ENCODE measurements at regions not wholly inside any gene's neighbourhood (a gene's known extent, or its start where the extent isn't known, plus 50 kb on each side); places are given as distances from the start of the nearest gene placed in this dataset.

- no peaks in the 10 kb centered on the region for H3K79me2 ChIP-seq (ENCODE audit: insufficient read depth, low read length)
- POLR2A ChIA-PET = no interaction called here
- in situ Hi-C loops (cut with HindIII; ENCODE audit: extremely low pct_ligation_motif_present, low pct_unique_long_range_greater_than_20kb) = no loop called here
- BruUV-seq (replicated peaks) = no TSS peak
- no peak overlapping the region for H3K4me3 ChIP-seq (replicated peaks in 1 of 3; ENCODE audit: insufficient read depth in 1 of 3, low read depth in 2 of 3, low read length in 3 of 3)
- intact Hi-C loops (cut with micrococcal nuclease; ENCODE audit: unreplicated experiment) = no loop called here
- no peak overlapping the region for H3K27ac ChIP-seq (ENCODE audit: extremely low read length, insufficient read depth, low read length)
- no peak overlapping the region for H3K9ac ChIP-seq (ENCODE audit: insufficient read depth, low read depth, low read length)
- no peaks in the 10 kb centered on the region for H4K20me1 ChIP-seq (ENCODE audit: insufficient read depth, low read length)
- ATAC-seq (no peak), FAIRE-seq (no peak), DNase-seq (ENCODE audit: low spot score) (no peak)
- H3K27me3 ChIP-seq (ENCODE audit: control insufficient read depth in 1 of 2, insufficient read depth in 2 of 2, low read length in 2 of 2) = no peaks in the 10 kb centered on the region; a peak in 1 of 5 replicates
- no peaks in the 10 kb centered on the region for H3K9me3 ChIP-seq (ENCODE audit: low read length)
- H3K36me3 ChIP-seq (replicated peaks in 1 of 2; ENCODE audit: control insufficient read depth in 1 of 2, insufficient read depth in 2 of 2, low read length in 2 of 2) = no peaks in the 10 kb centered on the region
- no peak for TF ChIP-seq RXRB (CRISPR knock-in tag; IDR thresholded peaks at IDR 0.05; ENCODE audit: borderline replicate concordance)
- TF ChIP-seq MAFK (conservative IDR thresholded peaks at IDR 0.05 in 1 of 2, IDR thresholded peaks at IDR 0.05 in 1 of 2; ENCODE audit: low read length in 2 of 2) = peak; percentile 50 to 56; a peak in 3 of 4 replicates
- H3K4me1 ChIP-seq (ENCODE audit: insufficient read depth, low read length) = no peaks in the 10 kb centered on the region
- CTCF ChIA-PET (ENCODE audit: low intra/inter-chr PET ratio, low total read pairs) = no interaction called here
- no peak overlapping the region for H3K4me2 ChIP-seq (ENCODE audit: low read depth, low read length)
- H2AFZ ChIP-seq (ENCODE audit: low read length) = no peak overlapping the region
Measured at GRCh38 chr13:87393358-87393757, 277.8 kb upstream of the SLITRK5 start.

GRCh38 chr13:87398047-87398446 is 273.1 kb upstream of the SLITRK5 start:
- no peak overlapping the region for H3K4me3 ChIP-seq (replicated peaks in 1 of 3; ENCODE audit: insufficient read depth in 1 of 3, low read depth in 2 of 3, low read length in 3 of 3)
- no peaks in the 10 kb centered on the region for H3K36me3 ChIP-seq (replicated peaks in 1 of 2; ENCODE audit: control insufficient read depth in 1 of 2, insufficient read depth in 2 of 2, low read length in 2 of 2)
- in situ Hi-C loops (cut with HindIII; ENCODE audit: extremely low pct_ligation_motif_present, low pct_unique_long_range_greater_than_20kb) (no loop called here), intact Hi-C loops (cut with micrococcal nuclease; ENCODE audit: unreplicated experiment) (no loop called here)
- H3K79me2 ChIP-seq (ENCODE audit: insufficient read depth, low read length) = no peaks in the 10 kb centered on the region
- H3K9ac ChIP-seq (ENCODE audit: insufficient read depth, low read depth, low read length) = no peak overlapping the region
- no peaks in the 10 kb centered on the region; a peak in 1 of 5 replicates for H3K27me3 ChIP-seq (ENCODE audit: control insufficient read depth in 1 of 2, insufficient read depth in 2 of 2, low read length in 2 of 2)
- DNase-seq (ENCODE audit: low spot score) (no peak), ATAC-seq (no peak), FAIRE-seq (no peak)
- BruUV-seq (replicated peaks) = no TSS peak
- 16% methylated on average over 3 of the region's 3 CpGs for WGBS (ENCODE audit: low lambda C conversion rate)
- H3K27ac ChIP-seq (ENCODE audit: extremely low read length, insufficient read depth, low read length) = no peak overlapping the region
- H3K9me3 ChIP-seq (ENCODE audit: low read length) = no peaks in the 10 kb centered on the region
- no peak overlapping the region for H3K4me2 ChIP-seq (ENCODE audit: low read depth, low read length)
- H2AFZ ChIP-seq (ENCODE audit: low read length) = no peak overlapping the region
- H4K20me1 ChIP-seq (ENCODE audit: insufficient read depth, low read length) = no peaks in the 10 kb centered on the region
- ChIA-PET CTCF (ENCODE audit: low intra/inter-chr PET ratio, low total read pairs) (no interaction called here), POLR2A (no interaction called here)
- H3K4me1 ChIP-seq (ENCODE audit: insufficient read depth, low read length) = no peaks in the 10 kb centered on the region
- TF ChIP-seq ZBED4 (CRISPR knock-in tag; IDR thresholded peaks at IDR 0.05; ENCODE audit: borderline replicate concordance) (no peak), ZNF33B (CRISPR knock-in tag; IDR thresholded peaks at IDR 0.05) (no peak), ATF5 (CRISPR knock-in tag; IDR thresholded peaks at IDR 0.05; ENCODE audit: low read depth) (no peak), ZNF12 (CRISPR knock-in tag; IDR thresholded peaks at IDR 0.05) (no peak), ELK4 (CRISPR knock-in tag; IDR thresholded peaks at IDR 0.05; ENCODE audit: borderline replicate concordance) (no peak), MXD1 (CRISPR knock-in tag; IDR thresholded peaks at IDR 0.05) (no peak), KDM3A (CRISPR knock-in tag; IDR thresholded peaks at IDR 0.05; ENCODE audit: low read depth) (no peak), BRCA1 (CRISPR knock-in tag; IDR thresholded peaks at IDR 0.05) (no peak), ZNF431 (CRISPR knock-in tag; IDR thresholded peaks at IDR 0.05; ENCODE audit: borderline replicate concordance, low read depth) (no peak)

Measured in HepG2 (cell line).